Body of pancreas (tissue), 4 donors: ENCODE measurements at regions not wholly inside any gene's neighbourhood (a gene's known extent, or its start where the extent isn't known, plus 50 kb on each side); places are given as distances from the start of the nearest gene placed in this dataset.

Source experiments
- CTCF ChIP-seq, 7 experiments: fragments of 450-650 bp in 4 of 7; fragments of 200-600 bp in 3 of 7; sonication (generic) in 3 of 7; IDR thresholded peaks; one replicate each; pipeline ENCODE4 v1.5.1; 2016 to 2019; ENCODE audit warnings: antibody characterized with exemption in 7 of 7
- POLR2A ChIP-seq, 3 donors: fragments of 450-650 bp; IDR thresholded peaks; one replicate each; pipeline ENCODE4 v1.6.1; 2016; ENCODE audit warnings: antibody characterized with exemption in 3 of 3, mild to moderate bottlenecking in 2 of 3

GRCh38 chr15:67968966-67969365 is 85.1 kb upstream of the PIAS1 start:
- no peak for TF ChIP-seq POLR2A (IDR thresholded peaks at IDR 0.05)
- TF ChIP-seq CTCF (IDR thresholded peaks at IDR 0.05), result no peak
